ENCODE measurements at regions not wholly inside any gene's neighbourhood (a gene's known extent, or its start where the extent isn't known, plus 50 kb on each side); places are given as distances from the start of the nearest gene placed in this dataset.

- DNase-seq: no peak
- ChIA-PET CTCF (no interaction called here), POLR2A (no interaction called here)
- Mint-ChIP-seq H3K4me1 (no peaks in the 10 kb centered on the region), H3K4me3 (no peak overlapping the region), H3K36me3 (ENCODE audit: low read depth) (no peaks in the 10 kb centered on the region), H3K27me3 (no peaks in the 10 kb centered on the region), H3K9me3 (peaks cover 4% of the 10 kb centered on the region), H3K27ac (no peak overlapping the region)
These were observed 407.4 kb upstream of the AZI2 start for GRCh38 chr3:28756056-28756455.

DNA sequence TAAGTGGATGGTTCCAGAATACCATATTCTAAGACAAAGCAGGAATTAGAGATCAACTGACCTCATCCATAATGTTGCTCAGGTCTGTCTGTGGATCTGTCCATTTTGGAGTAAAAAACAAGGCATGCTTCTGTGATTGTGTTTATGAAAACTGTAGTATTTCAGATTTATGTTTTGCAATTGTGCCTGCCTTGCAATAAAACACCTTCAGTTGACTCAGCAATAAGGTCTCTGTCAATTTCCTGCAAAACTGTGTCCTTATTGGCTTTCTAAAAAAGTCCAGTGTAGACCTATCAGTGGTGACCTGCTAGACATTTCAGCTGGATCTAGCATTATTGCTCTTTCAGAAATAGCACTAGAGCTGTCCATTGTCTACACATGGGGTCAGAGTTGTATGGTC, 409.5 kb upstream of the AZI2 start:
- no peaks in the 10 kb centered on the region for H3K4me1 Mint-ChIP-seq
- no peaks in the 10 kb centered on the region for H3K27me3 Mint-ChIP-seq
- no peak for DNase-seq
- POLR2A ChIA-PET: no interaction called here
- no peaks in the 10 kb centered on the region for H3K9me3 Mint-ChIP-seq
- no peak overlapping the region for H3K4me3 Mint-ChIP-seq
- no peak overlapping the region for H3K27ac Mint-ChIP-seq
- CTCF ChIA-PET: no interaction called here
- no peaks in the 10 kb centered on the region for H3K36me3 Mint-ChIP-seq (ENCODE audit: low read depth)

DNA sequence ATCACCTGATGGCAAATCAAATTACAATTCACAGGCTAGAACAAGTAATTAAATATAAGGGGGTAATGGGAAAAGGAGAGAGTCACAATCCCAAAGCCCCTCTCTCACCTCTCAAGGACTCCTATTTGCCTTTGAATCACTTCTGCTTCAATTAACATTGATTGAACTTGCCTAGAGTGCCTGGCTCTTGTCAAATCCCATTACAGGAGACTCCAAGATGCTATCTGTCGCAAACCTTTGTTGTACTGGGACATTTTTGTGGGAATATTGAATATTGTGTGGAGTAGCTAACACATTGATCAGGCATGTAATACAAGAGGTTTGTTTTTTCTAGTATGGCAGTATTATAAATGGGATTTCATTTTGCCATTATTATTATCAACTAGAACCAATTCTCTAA, 412.8 kb upstream of the AZI2 start:
- ChIA-PET CTCF (no interaction called here), POLR2A (no interaction called here)
- Mint-ChIP-seq H3K9me3 (no peaks in the 10 kb centered on the region), H3K36me3 (ENCODE audit: low read depth) (no peaks in the 10 kb centered on the region), H3K27ac (no peak overlapping the region), H3K4me1 (no peaks in the 10 kb centered on the region), H3K4me3 (no peak overlapping the region), H3K27me3 (no peaks in the 10 kb centered on the region)
- DNase-seq: no peak

- POLR2A ChIA-PET: no interaction called here
- CTCF ChIA-PET: no interaction called here
- H3K9me3 Mint-ChIP-seq: peaks cover 3% of the 10 kb centered on the region
- H3K4me3 Mint-ChIP-seq: no peak overlapping the region
- H3K36me3 Mint-ChIP-seq (ENCODE audit: low read depth): no peaks in the 10 kb centered on the region
- no peak for DNase-seq
- no peak overlapping the region for H3K27ac Mint-ChIP-seq
- no peaks in the 10 kb centered on the region for H3K27me3 Mint-ChIP-seq
- H3K4me1 Mint-ChIP-seq: no peaks in the 10 kb centered on the region
These were observed 416.6 kb upstream of the AZI2 start for GRCh38 chr3:28765194-28765593.

DNA sequence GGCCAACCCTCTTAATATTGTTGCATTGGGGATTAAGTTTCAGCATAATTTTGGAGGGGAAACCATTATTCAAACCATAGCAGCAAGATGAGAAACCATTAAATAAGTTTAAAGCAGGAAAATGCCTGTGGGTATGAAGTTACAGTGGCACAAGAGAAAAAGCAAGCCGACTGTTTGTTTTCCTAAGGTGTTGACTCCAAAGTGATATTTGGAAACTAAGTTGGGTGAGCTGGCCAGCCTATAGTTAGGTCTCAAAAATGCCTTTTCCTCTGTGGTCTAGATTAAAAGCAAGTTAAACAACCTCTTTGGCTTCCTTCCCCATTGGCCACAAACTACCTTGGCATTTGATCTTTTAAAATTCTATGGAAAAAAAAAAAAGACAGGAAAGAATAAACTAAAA, 419.8 kb upstream of the AZI2 start:
- Mint-ChIP-seq H3K27me3 (no peaks in the 10 kb centered on the region), H3K27ac (no peak overlapping the region), H3K9me3 (peaks cover 13% of the 10 kb centered on the region), H3K4me3 (no peak overlapping the region), H3K36me3 (ENCODE audit: low read depth) (no peaks in the 10 kb centered on the region), H3K4me1 (no peaks in the 10 kb centered on the region)
- ChIA-PET POLR2A (no interaction called here), CTCF (no interaction called here)
- DNase-seq: no peak

- Mint-ChIP-seq H3K27ac (no peak overlapping the region), H3K36me3 (ENCODE audit: low read depth) (no peaks in the 10 kb centered on the region), H3K27me3 (no peaks in the 10 kb centered on the region), H3K4me3 (no peak overlapping the region), H3K4me1 (no peaks in the 10 kb centered on the region), H3K9me3 (peaks cover 5% of the 10 kb centered on the region)
- DNase-seq: no peak
- ChIA-PET CTCF (no interaction called here), POLR2A (no interaction called here)
These were observed 429.3 kb upstream of the AZI2 start for GRCh38 chr3:28777806-28778475.

- no peak overlapping the region for H3K4me3 Mint-ChIP-seq
- ChIA-PET POLR2A (no interaction called here), CTCF (no interaction called here)
- H3K9me3 Mint-ChIP-seq: no peaks in the 10 kb centered on the region
- H3K27ac Mint-ChIP-seq: no peak overlapping the region
- H3K36me3 Mint-ChIP-seq (ENCODE audit: low read depth): no peaks in the 10 kb centered on the region
- H3K4me1 Mint-ChIP-seq: no peaks in the 10 kb centered on the region
- no peaks in the 10 kb centered on the region for H3K27me3 Mint-ChIP-seq
- no peak for DNase-seq
These were observed 431.9 kb upstream of the AZI2 start for GRCh38 chr3:28780480-28780879.

DNA sequence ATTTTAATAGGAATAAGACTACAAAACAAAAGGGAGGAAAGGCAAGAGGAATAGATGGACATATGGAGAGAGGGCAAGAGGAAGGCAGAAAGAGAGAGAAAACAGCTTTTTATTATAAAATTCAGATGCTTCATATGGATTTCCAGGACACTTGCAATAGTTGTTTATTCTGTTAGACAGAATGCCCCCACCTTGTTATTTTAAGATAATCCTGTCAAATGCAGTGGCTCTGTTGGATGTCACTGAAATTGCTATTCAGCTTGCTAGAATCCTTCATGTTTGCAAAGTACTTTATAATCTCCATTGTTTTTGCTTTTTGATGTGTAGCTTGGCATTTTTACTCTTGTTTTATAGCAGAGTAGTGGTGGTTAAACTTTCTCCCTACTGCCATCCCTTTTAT, 432.4 kb upstream of the AZI2 start:
- H3K4me3 Mint-ChIP-seq: no peak overlapping the region
- POLR2A ChIA-PET: no interaction called here
- H3K27ac Mint-ChIP-seq: no peak overlapping the region
- no peaks in the 10 kb centered on the region for H3K9me3 Mint-ChIP-seq
- no peaks in the 10 kb centered on the region for H3K36me3 Mint-ChIP-seq (ENCODE audit: low read depth)
- H3K27me3 Mint-ChIP-seq: no peaks in the 10 kb centered on the region
- CTCF ChIA-PET: no interaction called here
- no peak for DNase-seq
- H3K4me1 Mint-ChIP-seq: no peaks in the 10 kb centered on the region

DNA sequence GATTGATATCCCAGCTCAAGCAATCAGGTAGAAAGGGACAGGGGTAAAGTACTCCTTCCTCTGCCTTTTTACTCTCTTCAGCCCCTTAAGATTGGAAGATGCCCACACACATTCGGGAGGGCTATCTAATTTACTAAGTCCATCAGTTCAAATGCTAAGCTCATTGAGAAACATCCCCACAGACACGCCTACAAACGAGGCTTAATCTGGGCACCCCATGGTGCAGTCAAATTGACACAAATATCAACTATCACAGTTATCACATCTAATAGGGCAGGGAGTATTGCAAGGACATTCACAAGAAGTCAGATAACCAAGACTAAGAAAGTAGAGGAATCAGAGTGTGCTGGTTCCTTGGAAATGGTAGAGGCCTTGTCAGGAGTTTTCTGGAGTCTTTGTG, 437.8 kb upstream of the AZI2 start:
- CTCF ChIA-PET: interaction anchor here (0.7 kb wide), 1 partner anchor 94 kb away, joined by 3 read pairs; no protein-coding TSS in a partner anchor
- Mint-ChIP-seq H3K27ac (no peak overlapping the region), H3K4me3 (no peak overlapping the region), H3K4me1 (no peaks in the 10 kb centered on the region), H3K27me3 (no peaks in the 10 kb centered on the region), H3K36me3 (ENCODE audit: low read depth) (no peaks in the 10 kb centered on the region), H3K9me3 (no peaks in the 10 kb centered on the region)
- no peak for DNase-seq
- POLR2A ChIA-PET: no interaction called here

DNA sequence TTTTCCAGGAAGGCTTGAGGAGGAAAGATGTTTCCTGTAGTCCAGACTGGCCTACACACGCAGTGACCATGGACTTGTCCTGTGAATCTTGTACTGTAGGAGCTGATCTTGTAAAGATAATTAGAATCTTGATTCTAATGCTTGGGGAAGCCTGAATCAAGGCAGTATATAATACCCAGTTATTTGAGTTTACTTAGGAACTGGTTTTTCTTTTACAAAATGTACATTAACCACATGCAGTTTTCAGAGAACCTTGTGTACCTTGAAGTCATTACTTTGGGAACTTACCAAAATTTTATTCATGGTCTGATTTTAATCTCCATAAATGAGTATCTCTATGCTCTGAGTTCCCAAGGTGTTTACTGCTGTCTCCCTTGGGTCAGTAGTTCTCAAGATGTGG, 439.9 kb upstream of the AZI2 start:
- DNase-seq: no peak
- no peaks in the 10 kb centered on the region for H3K36me3 Mint-ChIP-seq (ENCODE audit: low read depth)
- no peak overlapping the region for H3K27ac Mint-ChIP-seq
- ChIA-PET POLR2A (no interaction called here), CTCF (no interaction called here)
- H3K4me1 Mint-ChIP-seq: no peaks in the 10 kb centered on the region
- no peaks in the 10 kb centered on the region for H3K9me3 Mint-ChIP-seq
- H3K27me3 Mint-ChIP-seq: no peaks in the 10 kb centered on the region
- no peak overlapping the region for H3K4me3 Mint-ChIP-seq

DNA sequence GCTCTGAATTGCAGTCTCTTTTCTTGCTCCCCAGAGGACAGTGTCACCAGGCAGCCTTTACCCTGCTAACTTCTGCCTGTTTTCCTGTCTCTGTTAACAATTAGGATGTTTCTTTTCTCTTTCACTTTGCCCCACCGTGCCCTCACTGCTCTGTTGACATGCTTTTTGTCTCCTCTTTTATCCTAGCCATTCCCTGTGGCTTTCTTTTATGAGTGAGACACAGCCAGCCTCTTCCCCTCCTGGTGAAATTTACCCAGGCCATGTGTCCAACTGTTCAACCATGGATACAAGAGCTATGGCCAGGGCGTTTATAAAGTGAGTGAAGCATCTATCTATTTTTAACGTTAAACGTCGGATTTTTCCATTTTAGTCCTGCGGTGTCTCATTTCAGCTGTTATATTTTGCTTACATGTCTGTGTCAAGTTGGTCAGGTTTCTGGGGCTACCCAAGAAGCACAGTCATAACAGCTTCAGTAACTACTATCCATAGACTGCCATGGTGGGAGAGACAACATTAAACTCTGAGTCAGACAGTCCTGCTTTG, 443.2 kb upstream of the AZI2 start:
- no peaks in the 10 kb centered on the region for H3K4me1 Mint-ChIP-seq
- POLR2A ChIA-PET: no interaction called here
- no peaks in the 10 kb centered on the region for H3K9me3 Mint-ChIP-seq
- H3K27ac Mint-ChIP-seq: no peak overlapping the region
- CTCF ChIA-PET: no interaction called here
- no peak overlapping the region for H3K4me3 Mint-ChIP-seq
- no peak for DNase-seq
- H3K36me3 Mint-ChIP-seq (ENCODE audit: low read depth): no peaks in the 10 kb centered on the region
- no peaks in the 10 kb centered on the region for H3K27me3 Mint-ChIP-seq

DNA sequence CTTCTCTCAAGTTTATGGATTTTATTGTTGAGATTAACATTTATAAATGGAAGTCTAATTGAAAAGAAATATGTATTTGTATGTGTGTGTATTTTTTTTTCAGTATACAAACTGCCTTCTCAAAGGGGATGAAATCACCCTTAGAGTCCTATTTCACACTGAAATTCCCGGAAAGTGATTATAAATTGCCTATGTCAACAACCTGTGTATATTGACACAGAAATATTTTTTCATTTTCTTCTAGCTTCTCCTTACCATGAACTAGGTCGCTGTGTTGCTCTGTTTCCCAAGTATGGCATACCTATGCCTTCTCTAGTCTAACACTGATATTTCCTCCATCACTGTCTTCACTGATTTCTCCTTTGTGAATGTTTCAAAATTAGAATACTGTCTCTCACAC, 444.0 kb upstream of the AZI2 start:
- no peaks in the 10 kb centered on the region for H3K4me1 Mint-ChIP-seq
- POLR2A ChIA-PET: no interaction called here
- H3K27ac Mint-ChIP-seq: no peak overlapping the region
- no peaks in the 10 kb centered on the region for H3K9me3 Mint-ChIP-seq
- DNase-seq: no peak
- CTCF ChIA-PET: no interaction called here
- H3K4me3 Mint-ChIP-seq: no peak overlapping the region
- H3K36me3 Mint-ChIP-seq (ENCODE audit: low read depth): no peaks in the 10 kb centered on the region
- no peaks in the 10 kb centered on the region for H3K27me3 Mint-ChIP-seq

DNA sequence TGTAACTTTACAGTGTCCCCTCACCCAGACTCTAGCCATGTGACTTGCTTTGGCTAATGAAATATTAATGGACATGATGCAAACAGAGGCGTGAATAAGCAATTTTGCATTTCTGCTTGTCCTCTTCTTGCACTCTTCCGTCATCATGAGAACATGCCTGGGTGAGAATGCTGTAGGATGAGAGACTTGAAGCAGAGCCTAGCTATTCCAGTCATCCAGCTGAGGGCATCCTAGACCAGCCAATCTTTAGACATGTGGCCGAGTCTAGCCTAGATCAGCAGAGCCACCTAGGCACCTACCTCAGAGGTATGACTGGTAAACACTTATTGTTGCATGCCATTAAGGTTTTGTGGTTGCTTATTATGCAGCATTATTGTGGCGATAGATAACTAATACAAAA, 450.5 kb upstream of the AZI2 start:
- ChIA-PET POLR2A (no interaction called here), CTCF (no interaction called here)
- Mint-ChIP-seq H3K27ac (no peak overlapping the region), H3K9me3 (no peaks in the 10 kb centered on the region), H3K4me1 (no peaks in the 10 kb centered on the region), H3K36me3 (ENCODE audit: low read depth) (no peaks in the 10 kb centered on the region), H3K4me3 (no peak overlapping the region), H3K27me3 (no peaks in the 10 kb centered on the region)
- DNase-seq: no peak

DNA sequence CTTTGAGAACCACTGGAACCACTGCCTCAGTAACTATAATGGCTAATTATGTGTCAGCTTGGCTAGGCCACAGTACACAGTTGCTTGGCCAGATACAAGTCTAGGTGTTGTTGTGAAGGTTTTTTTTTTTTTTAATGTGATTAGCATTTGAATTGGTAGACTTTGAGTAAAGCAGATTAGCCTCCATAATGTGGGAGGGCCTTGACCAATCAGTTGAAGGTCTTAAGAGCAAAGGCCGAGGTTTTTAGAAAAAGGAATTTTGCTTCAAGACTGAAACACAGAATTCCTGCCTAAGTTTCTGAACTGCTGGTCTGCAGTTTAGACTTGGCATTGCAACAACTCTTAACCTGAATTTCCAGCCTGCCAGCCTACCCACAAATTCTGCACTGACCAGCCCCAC, 451.6 kb upstream of the AZI2 start:
- no peaks in the 10 kb centered on the region for H3K27me3 Mint-ChIP-seq
- H3K4me1 Mint-ChIP-seq: no peaks in the 10 kb centered on the region
- H3K27ac Mint-ChIP-seq: no peak overlapping the region
- no peaks in the 10 kb centered on the region for H3K9me3 Mint-ChIP-seq
- DNase-seq: no peak
- ChIA-PET POLR2A (no interaction called here), CTCF (no interaction called here)
- no peak overlapping the region for H3K4me3 Mint-ChIP-seq
- H3K36me3 Mint-ChIP-seq (ENCODE audit: low read depth): no peaks in the 10 kb centered on the region
